Activated T-cell treated with anti-CD3 and anti-CD28 coated beads, Interleukin-2, amount 50 U/mL, for 1 hour (primary cell): ENCODE measurements at regions not wholly inside any gene's neighbourhood (a gene's known extent, or its start where the extent isn't known, plus 50 kb on each side); places are given as distances from the start of the nearest gene placed in this dataset.
"Not testable (repeated sequence)": the region's sequence is repeated elsewhere in the genome, so short reads cannot be mapped to it uniquely, and the experiment has no call there.

ENCODE experiments used
- DNase-seq: peaks from one replicate; pipeline ENCODE4 v3.0.0-alpha.2; 2020

GRCh38 chr1:66462313-66462712 lies 71.6 kb upstream of the SGIP1 start:
- no peak for DNase-seq

- DNase-seq = no peak
These were observed 69.6 kb upstream of the SGIP1 start for GRCh38 chr1:66464351-66464750.

- no peak for DNase-seq
These were observed 69.2 kb upstream of the SGIP1 start for GRCh38 chr1:66464802-66465201.

- DNase-seq = not testable (repeated sequence)
These were observed 67.3 kb upstream of the SGIP1 start for GRCh38 chr1:66466695-66467094.

- DNase-seq = no peak
These were observed 65.2 kb upstream of the SGIP1 start for GRCh38 chr1:66468722-66469121.

GRCh38 chr1:66475940-66476339 lies 58.0 kb upstream of the SGIP1 start:
- DNase-seq = no peak

GRCh38 chr1:66476774-66477173 lies 57.2 kb upstream of the SGIP1 start:
- DNase-seq = no peak

- no peak for DNase-seq
These were observed 55.8 kb upstream of the SGIP1 start for GRCh38 chr1:66478116-66478515.

- DNase-seq = no peak
These were observed 53.8 kb upstream of the SGIP1 start for GRCh38 chr1:66480162-66480561.

GRCh38 chr1:66481215-66481614 lies 52.7 kb upstream of the SGIP1 start:
- not testable (repeated sequence) for DNase-seq
